HepG2 (cell line): ENCODE measurements at regions not wholly inside any gene's neighbourhood (a gene's known extent, or its start where the extent isn't known, plus 50 kb on each side); places are given as distances from the start of the nearest gene placed in this dataset.

Source experiments
- ATAC-seq: fragments of 200-7000 bp; cut with Tn5 transposase; 3 replicates; pipeline ENCODE4 v1.9.1; 2020; ENCODE audit warnings: mild to moderate bottlenecking, moderate library complexity
- BruUV-seq: library from RNA; stranded (reverse); fragments of 400-500 nt; replicated peaks from 2 replicates; lab custom pipeline; 2021; lab: Mats Ljungman, UMichigan
- CTCF ChIA-PET: fragments of 300-600 bp; formaldehyde crosslinking; extraction: SDS; loops from one replicate; lab custom pipeline; 2021; ENCODE audit warnings: low total read pairs, inconsistent platforms, low intra/inter-chr PET ratio; lab: Yijun Ruan, JAX
- POLR2A ChIA-PET: fragments of 350-600 bp; sonication (Branson Sonifier 250); formaldehyde crosslinking; loops from one replicate; lab custom pipeline; 2020; ENCODE audit warnings: antibody characterized with exemption, inconsistent platforms; lab: Yijun Ruan, JAX
- DNase-seq: peaks from one replicate; pipeline ENCODE4 v3.0.0-alpha.2; 2015; ENCODE audit warnings: low spot score
- FAIRE-seq: peaks from 3 replicates; lab custom pipeline; 2011; peaks lifted over from hg19 to GRCh38; lab: Jason Lieb, UNC
- H2AFZ ChIP-seq: one replicate; pipeline ENCODE4 v1.6.1; 2011; ENCODE audit warnings: low read length, inconsistent platforms
- H3K27ac ChIP-seq: fragments of 300-600 bp; 3 replicates; pipeline ENCODE4 v1.8.0; 2011; ENCODE audit warnings: mixed run types, mild to moderate bottlenecking, mixed read lengths, low read length, inconsistent platforms; ENCODE audit not compliant: insufficient read depth; ENCODE audit errors: extremely low read length
- H3K27me3 ChIP-seq, 2 experiments: fragments of 200-600 bp in 1 of 2; 2 replicates in 1 of 2; 3 replicates in 1 of 2; pipeline versions ENCODE4 v1.6.0 to v1.8.0; 2011; ENCODE audit warnings: low read length in 2 of 2, mild to moderate bottlenecking in 2 of 2, moderate library complexity in 2 of 2, inconsistent platforms in 1 of 2; ENCODE audit not compliant: insufficient read depth in 2 of 2, control insufficient read depth in 1 of 2
- H3K36me3 ChIP-seq, 2 experiments: fragments of 200-600 bp in 1 of 2; replicated peaks in 1 of 2; 2 replicates in 1 of 2; 3 replicates in 1 of 2; pipeline versions ENCODE4 v1.5.1 to v1.8.0; 2011; ENCODE audit warnings: low read length in 2 of 2, inconsistent platforms in 1 of 2; ENCODE audit not compliant: insufficient read depth in 2 of 2, control insufficient read depth in 1 of 2
- H3K4me1 ChIP-seq: 2 replicates; pipeline ENCODE4 v1.5.1; 2012; ENCODE audit warnings: low read length, inconsistent platforms; ENCODE audit not compliant: insufficient read depth
- H3K4me2 ChIP-seq: 2 replicates; pipeline ENCODE4 v1.6.0; 2011; ENCODE audit warnings: low read depth, low read length, inconsistent platforms
- H3K4me3 ChIP-seq, 3 experiments: fragments of 200-600 bp in 1 of 3; sonication (generic), shearing (Covaris generic) in 1 of 3; replicated peaks in 1 of 3; 2 replicates each; pipeline ENCODE4 v1.5.1; 2011 to 2016; ENCODE audit warnings: low read length in 3 of 3, inconsistent platforms in 2 of 3, low read depth in 2 of 3, mild to moderate bottlenecking in 2 of 3, control low read depth in 1 of 3, mixed read lengths in 1 of 3; ENCODE audit not compliant: insufficient read depth in 1 of 3
- H3K79me2 ChIP-seq: one replicate; pipeline ENCODE4 v1.6.1; 2011; ENCODE audit warnings: low read length, inconsistent platforms; ENCODE audit not compliant: insufficient read depth
- H3K9ac ChIP-seq: 2 replicates; pipeline ENCODE4 v1.6.0; 2011; ENCODE audit warnings: mild to moderate bottlenecking, low read depth, low read length, inconsistent platforms; ENCODE audit not compliant: insufficient read depth
- H3K9me3 ChIP-seq: 2 replicates; pipeline ENCODE4 v1.5.1; 2012; ENCODE audit warnings: mild to moderate bottlenecking, low read length
- H4K20me1 ChIP-seq: 2 replicates; pipeline ENCODE4 v1.6.0; 2011; ENCODE audit warnings: inconsistent platforms, mild to moderate bottlenecking, low read length, moderate library complexity; ENCODE audit not compliant: insufficient read depth
- ATM ChIP-seq: fragments of 450-650 bp; IDR thresholded peaks from 2 replicates; pipeline ENCODE4 v1.7.1; 2017; ENCODE audit warnings: mild to moderate bottlenecking, borderline replicate concordance
- CBX5 ChIP-seq: sonication (generic); formaldehyde crosslinking; IDR thresholded peaks from 2 replicates; pipeline ENCODE4 v1.4.0; 2020; ENCODE audit warnings: missing genetic modification reagents, borderline replicate concordance
- DDIT3 ChIP-seq: sonication (generic); formaldehyde crosslinking; IDR thresholded peaks from 2 replicates; pipeline ENCODE4 v1.4.0; 2020; ENCODE audit warnings: mild to moderate bottlenecking, missing genetic modification reagents
- FOXC1 ChIP-seq: sonication (generic); formaldehyde crosslinking; IDR thresholded peaks from 2 replicates; pipeline ENCODE4 v1.8.0; 2022; ENCODE audit warnings: mild to moderate bottlenecking, missing genetic modification reagents, borderline replicate concordance
- HDAC2 ChIP-seq: sonication (generic); formaldehyde crosslinking; IDR thresholded peaks from 2 replicates; pipeline ENCODE4 v1.4.0; 2020; ENCODE audit warnings: missing genetic modification reagents
- KLF12 ChIP-seq: sonication (generic); formaldehyde crosslinking; IDR thresholded peaks from 2 replicates; pipeline ENCODE4 v1.4.0; 2020; ENCODE audit warnings: missing genetic modification reagents, borderline replicate concordance
- SNRNP70 ChIP-seq: fragments of 200-400 bp; formaldehyde crosslinking; IDR thresholded peaks from 2 replicates; pipeline ENCODE4 v1.6.1; 2017; ENCODE audit warnings: mild to moderate bottlenecking, low read depth, low read length, moderate library complexity
- ZNF609 ChIP-seq: sonication (generic); formaldehyde crosslinking; IDR thresholded peaks from 2 replicates; pipeline ENCODE4 v1.4.0; 2020; ENCODE audit warnings: mild to moderate bottlenecking, missing genetic modification reagents, borderline replicate concordance
- ZNF687 ChIP-seq: sonication (generic); formaldehyde crosslinking; IDR thresholded peaks from 2 replicates; pipeline ENCODE4 v1.5.1; 2020; ENCODE audit warnings: mild to moderate bottlenecking, missing genetic modification reagents, moderate library complexity
- ZNF704 ChIP-seq: sonication (generic); formaldehyde crosslinking; IDR thresholded peaks from 2 replicates; pipeline ENCODE4 v1.8.1; 2023; ENCODE audit warnings: mild to moderate bottlenecking, inconsistent platforms, moderate library complexity, missing genetic modification reagents, borderline replicate concordance
- ZNF773 ChIP-seq: sonication (generic); formaldehyde crosslinking; IDR thresholded peaks from 2 replicates; pipeline ENCODE4 v1.4.0; 2020; ENCODE audit warnings: missing genetic modification reagents, borderline replicate concordance
- ZNF780A ChIP-seq: sonication (generic); formaldehyde crosslinking; IDR thresholded peaks from 2 replicates; pipeline ENCODE4 v1.8.0; 2022; ENCODE audit warnings: mild to moderate bottlenecking, missing genetic modification reagents, moderate library complexity
- WGBS: methylation state at CpG from one replicate; pipeline ENCODE4 v1.1.6; 2017; ENCODE audit warnings: low lambda C conversion rate; 5-methylcytosine and 5-hydroxymethylcytosine counted together
- in situ Hi-C: cut with HindIII; loops from 2 replicates; pipeline ENCODE4 v1.10.0; 2017; ENCODE audit warnings: low pct_unique_long_range_greater_than_20kb; ENCODE audit not compliant: extremely low pct_ligation_motif_present
- intact Hi-C: fragments of 100-400 bp; cut with micrococcal nuclease; formaldehyde crosslinking; loops from one replicate; pipeline ENCODE4 v1.10.0; 2022; ENCODE audit not compliant: unreplicated experiment
- TF ChIP-seq, protein P1 (sequence below): sonication (generic); formaldehyde crosslinking; IDR thresholded peaks from 2 replicates; pipeline ENCODE4 v1.8.1; 2023; ENCODE audit warnings: missing genetic modification reagents, mild to moderate bottlenecking, borderline replicate concordance

DNA sequence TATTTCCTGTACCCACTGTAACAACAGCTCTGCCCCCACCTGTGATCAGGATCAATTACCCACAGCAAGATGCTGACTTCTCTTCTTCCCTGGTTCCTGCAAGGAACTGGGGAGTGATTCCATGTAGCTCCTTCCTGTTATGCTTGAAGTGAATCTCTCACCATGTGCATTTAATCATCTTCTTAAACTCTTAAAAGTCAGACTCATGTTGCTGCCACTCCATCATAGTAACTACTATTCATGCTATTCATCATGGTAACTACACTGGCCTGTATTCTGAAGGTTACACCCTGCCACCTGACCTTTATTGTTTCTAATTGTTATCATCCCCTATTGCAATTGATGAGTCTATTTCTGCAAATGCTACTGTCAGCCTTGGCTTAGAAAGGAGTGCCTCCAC, 89.5 kb downstream of the SUCNR1 start (continued):
- TF ChIP-seq ZNF609 = no peak

DNA sequence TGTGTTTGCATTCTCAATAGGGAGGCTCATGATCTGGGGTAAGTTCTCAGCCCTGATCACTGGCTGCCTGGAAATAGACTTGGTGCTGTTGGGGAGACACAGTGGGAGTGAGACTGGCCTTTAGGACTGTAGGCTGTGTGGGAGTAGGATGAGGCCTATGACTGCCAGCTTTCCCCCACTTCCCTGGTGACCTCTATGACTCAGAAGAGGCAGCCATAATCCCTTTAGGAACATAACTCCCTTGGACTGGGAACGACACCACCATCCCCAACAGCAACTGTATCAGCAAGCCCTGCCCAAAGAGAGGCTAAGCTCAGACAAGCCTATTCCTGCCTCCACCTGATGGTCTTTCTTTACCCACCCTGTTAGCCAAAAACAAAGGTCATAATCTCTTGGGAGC, 91.3 kb downstream of the SUCNR1 start:
- no peaks in the 10 kb centered on the region for H3K36me3 ChIP-seq
- no peak overlapping the region for H3K4me2 ChIP-seq
- no peak for FAIRE-seq
- H3K27ac ChIP-seq = no peak overlapping the region
- H3K79me2 ChIP-seq = no peaks in the 10 kb centered on the region
- no TSS peak for BruUV-seq
- H3K4me1 ChIP-seq = no peaks in the 10 kb centered on the region
- CTCF ChIA-PET = no interaction called here
- H3K27me3 ChIP-seq = no peaks in the 10 kb centered on the region
- in situ Hi-C loops = no loop called here
- POLR2A ChIA-PET = no interaction called here
- no peak for ATAC-seq
- WGBS = no CpG with 5 or more reads among the region's 1 CpG
- DNase-seq = no peak
- H3K9ac ChIP-seq = no peak overlapping the region
- H3K4me3 ChIP-seq = no peak overlapping the region
- no peaks in the 10 kb centered on the region for H4K20me1 ChIP-seq
- intact Hi-C loops = no loop called here
- H2AFZ ChIP-seq = no peak overlapping the region
- no peaks in the 10 kb centered on the region for H3K9me3 ChIP-seq
- TF ChIP-seq ZNF773 (CRISPR knock-in tag) (no peak), ZNF780A (CRISPR knock-in tag) (no peak), KLF12 (CRISPR knock-in tag) (no peak), ZNF687 (CRISPR knock-in tag) (no peak), DDIT3 (no peak), HDAC2 (CRISPR knock-in tag) (no peak), ATM (no peak), CBX5 (CRISPR knock-in tag) (no peak), ZNF704 (no peak), SNRNP70 (no peak), FOXC1 (CRISPR knock-in tag) (no peak)
- TF ChIP-seq, protein P1, sequence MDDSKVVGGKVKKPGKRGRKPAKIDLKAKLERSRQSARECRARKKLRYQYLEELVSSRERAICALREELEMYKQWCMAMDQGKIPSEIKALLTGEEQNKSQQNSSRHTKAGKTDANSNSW (CRISPR knock-in tag) = no peak
